ENCODE measurements at regions not wholly inside any gene's neighbourhood (a gene's known extent, or its start where the extent isn't known, plus 50 kb on each side); places are given as distances from the start of the nearest gene placed in this dataset.

GRCh38 chr3:191761906-191762305, 300.9 kb downstream of the PYDC2 start:
- TF ChIP-seq CTCF (IDR thresholded peaks at IDR 0.05; ENCODE audit: insufficient read depth, missing control alignments) = no peak
- FAIRE-seq (peak; percentile 92), DNase-seq (ENCODE audit: insufficient read length, low spot score) (no peak)

GRCh38 chr3:191762323-191762960, 301.5 kb downstream of the PYDC2 start:
- FAIRE-seq (peak; percentile 67), DNase-seq (ENCODE audit: insufficient read length, low spot score) (no peak)
- TF ChIP-seq CTCF (IDR thresholded peaks at IDR 0.05; ENCODE audit: insufficient read depth, missing control alignments) = no peak

- DNase-seq (ENCODE audit: insufficient read length, low spot score) (no peak), FAIRE-seq (no peak)
- no peak for TF ChIP-seq CTCF (IDR thresholded peaks at IDR 0.05; ENCODE audit: insufficient read depth, missing control alignments)
These were observed 307.5 kb downstream of the PYDC2 start for GRCh38 chr3:191768421-191768820.

GRCh38 chr3:191770541-191770940, 309.6 kb downstream of the PYDC2 start:
- DNase-seq (ENCODE audit: insufficient read length, low spot score) = no peak
- no peak for FAIRE-seq
- TF ChIP-seq CTCF (IDR thresholded peaks at IDR 0.05; ENCODE audit: insufficient read depth, missing control alignments) = no peak

- FAIRE-seq = no peak
- TF ChIP-seq CTCF (IDR thresholded peaks at IDR 0.05; ENCODE audit: insufficient read depth, missing control alignments) = no peak
- DNase-seq (ENCODE audit: insufficient read length, low spot score) = no peak
These were observed 313.5 kb downstream of the PYDC2 start for GRCh38 chr3:191774485-191774884.

GRCh38 chr3:191775451-191776233, 314.7 kb downstream of the PYDC2 start:
- no peak for FAIRE-seq
- DNase-seq (ENCODE audit: insufficient read length, low spot score) = no peak
- no peak for TF ChIP-seq CTCF (IDR thresholded peaks at IDR 0.05; ENCODE audit: insufficient read depth, missing control alignments)

GRCh38 chr3:191781044-191781443, 320.1 kb downstream of the PYDC2 start:
- FAIRE-seq (no peak), DNase-seq (ENCODE audit: insufficient read length, low spot score) (no peak)
- TF ChIP-seq CTCF (IDR thresholded peaks at IDR 0.05; ENCODE audit: insufficient read depth, missing control alignments) = no peak

Measured in D721Med (cell line).